HUES48 (cell line): ENCODE measurements at regions not wholly inside any gene's neighbourhood (a gene's known extent, or its start where the extent isn't known, plus 50 kb on each side); places are given as distances from the start of the nearest gene placed in this dataset.

Experiments used
- H3K27ac ChIP-seq: one replicate; pipeline ENCODE4 v1.7.0; 2013; ENCODE audit warnings: low read depth, low read length, inconsistent platforms
- H3K27me3 ChIP-seq: 2 replicates; pipeline ENCODE4 v1.6.1; 2013; ENCODE audit warnings: mild to moderate bottlenecking, low read length; ENCODE audit not compliant: control insufficient read depth, insufficient read depth
- H3K36me3 ChIP-seq: 2 replicates; pipeline ENCODE4 v1.6.1; 2013; ENCODE audit warnings: low read length; ENCODE audit not compliant: control insufficient read depth, insufficient read depth
- H3K4me1 ChIP-seq: 2 replicates; pipeline ENCODE4 v1.6.1; 2013; ENCODE audit warnings: mild to moderate bottlenecking, low read length; ENCODE audit not compliant: control insufficient read depth, insufficient read depth
- H3K4me3 ChIP-seq: 2 replicates; pipeline ENCODE4 v1.5.1; 2013; ENCODE audit warnings: mild to moderate bottlenecking, low read depth, low read length
- H3K9ac ChIP-seq: 2 replicates; pipeline ENCODE4 v1.6.1; 2013; ENCODE audit warnings: mild to moderate bottlenecking, low read depth, low read length, moderate library complexity
- H3K9me3 ChIP-seq: 2 replicates; pipeline ENCODE4 v1.6.1; 2013; ENCODE audit warnings: low read length; ENCODE audit not compliant: control insufficient read depth, insufficient read depth

DNA sequence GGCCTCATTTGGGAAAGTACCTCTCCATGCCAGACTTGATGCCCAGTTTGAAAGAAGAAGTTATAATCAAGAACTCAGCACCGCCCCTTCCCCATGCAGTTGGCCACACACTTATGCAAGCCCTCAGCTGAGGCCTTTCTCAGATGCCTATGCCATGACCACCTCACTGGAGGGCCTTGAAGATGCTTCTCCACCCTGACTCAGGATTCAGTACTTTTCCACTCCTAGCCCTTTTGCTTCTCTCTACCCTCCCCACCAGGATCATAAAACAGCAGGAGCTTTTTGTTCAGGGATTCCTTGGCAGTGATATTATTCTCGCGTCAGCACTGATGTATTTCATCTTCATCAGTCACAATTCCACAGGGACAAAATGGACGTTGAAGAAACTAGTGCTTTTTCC, 313.5 kb downstream of the PYDC2 start:
- H3K27ac ChIP-seq = no peak overlapping the region
- no peaks in the 10 kb centered on the region for H3K9me3 ChIP-seq
- no peak overlapping the region for H3K9ac ChIP-seq
- H3K27me3 ChIP-seq = no peaks in the 10 kb centered on the region
- H3K36me3 ChIP-seq = no peaks in the 10 kb centered on the region
- no peaks in the 10 kb centered on the region for H3K4me1 ChIP-seq
- no peak overlapping the region for H3K4me3 ChIP-seq

DNA sequence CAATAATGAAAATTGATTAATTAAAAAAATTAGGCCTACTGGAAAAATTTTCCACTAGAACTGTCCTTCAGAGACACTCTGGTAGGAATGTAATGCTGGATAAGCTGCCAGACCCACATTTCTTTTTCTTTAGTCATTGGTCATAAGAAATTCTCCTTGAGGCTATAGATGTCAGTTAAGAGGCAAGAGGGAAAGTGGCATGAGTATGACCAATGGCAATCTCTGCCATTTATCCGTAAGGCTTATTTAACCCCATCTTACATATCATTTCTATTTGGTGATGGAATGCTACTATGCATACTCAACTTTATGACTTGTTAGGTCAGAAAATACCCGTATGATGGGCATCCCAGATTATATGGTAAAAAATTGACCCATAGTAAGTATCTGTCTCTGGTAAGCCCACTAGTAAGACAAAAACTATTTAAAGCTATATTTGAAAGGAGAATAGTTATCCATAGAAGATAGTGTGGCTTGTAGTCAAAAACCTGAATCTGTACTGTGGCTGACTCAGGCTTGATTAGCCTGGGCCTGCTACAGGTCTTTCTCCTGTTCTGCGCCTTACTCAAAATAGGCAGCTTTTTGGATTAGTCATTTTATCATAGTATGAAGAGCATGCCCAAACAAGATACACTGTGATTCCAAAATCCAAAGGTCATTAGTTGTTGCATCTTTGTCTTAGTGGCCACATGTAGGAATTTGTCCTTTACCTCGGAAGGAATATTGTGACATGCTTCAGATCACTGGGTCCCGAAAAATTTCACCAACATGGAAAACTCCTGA, 314.7 kb downstream of the PYDC2 start:
- Histone ChIP-seq H3K27me3 (no peaks in the 10 kb centered on the region), H3K9me3 (no peaks in the 10 kb centered on the region), H3K27ac (no peak overlapping the region), H3K4me3 (no peak overlapping the region), H3K9ac (no peak overlapping the region), H3K36me3 (no peaks in the 10 kb centered on the region), H3K4me1 (no peaks in the 10 kb centered on the region)

DNA sequence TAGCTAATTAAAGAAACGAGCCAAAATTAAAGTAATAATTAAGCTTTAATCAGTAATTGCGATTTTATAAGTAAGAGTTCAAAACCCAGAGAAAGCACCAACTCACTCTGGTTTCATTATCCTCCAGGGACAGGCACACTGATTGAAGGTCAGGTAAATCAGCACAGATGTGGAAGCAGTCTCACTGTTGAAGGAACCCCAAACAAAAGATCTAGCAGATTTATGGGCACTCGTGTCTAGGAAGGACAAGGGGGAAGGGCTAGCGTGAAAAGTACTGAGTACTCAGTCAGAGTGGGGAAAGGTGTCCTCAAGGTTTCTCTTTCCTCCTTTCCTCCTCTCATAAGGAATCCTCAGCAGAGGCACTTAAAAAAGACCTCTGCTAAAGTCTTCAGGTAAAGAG, 320.1 kb downstream of the PYDC2 start:
- Histone ChIP-seq H3K27ac (no peak overlapping the region), H3K36me3 (no peaks in the 10 kb centered on the region), H3K9me3 (no peaks in the 10 kb centered on the region), H3K27me3 (no peaks in the 10 kb centered on the region), H3K4me3 (no peak overlapping the region), H3K4me1 (no peaks in the 10 kb centered on the region), H3K9ac (no peak overlapping the region)

GRCh38 chr3:191783024-191783423, 322.1 kb downstream of the PYDC2 start:
- Histone ChIP-seq H3K4me3 (no peak overlapping the region), H3K27me3 (no peaks in the 10 kb centered on the region), H3K9ac (no peak overlapping the region), H3K4me1 (no peaks in the 10 kb centered on the region), H3K36me3 (no peaks in the 10 kb centered on the region), H3K27ac (no peak overlapping the region), H3K9me3 (no peaks in the 10 kb centered on the region)

GRCh38 chr3:191790934-191791333, 330.0 kb downstream of the PYDC2 start:
- Histone ChIP-seq H3K4me1 (no peaks in the 10 kb centered on the region), H3K27ac (no peak overlapping the region), H3K9ac (no peak overlapping the region), H3K36me3 (no peaks in the 10 kb centered on the region), H3K27me3 (no peaks in the 10 kb centered on the region), H3K9me3 (peaks cover 15% of the 10 kb centered on the region), H3K4me3 (no peak overlapping the region)

DNA sequence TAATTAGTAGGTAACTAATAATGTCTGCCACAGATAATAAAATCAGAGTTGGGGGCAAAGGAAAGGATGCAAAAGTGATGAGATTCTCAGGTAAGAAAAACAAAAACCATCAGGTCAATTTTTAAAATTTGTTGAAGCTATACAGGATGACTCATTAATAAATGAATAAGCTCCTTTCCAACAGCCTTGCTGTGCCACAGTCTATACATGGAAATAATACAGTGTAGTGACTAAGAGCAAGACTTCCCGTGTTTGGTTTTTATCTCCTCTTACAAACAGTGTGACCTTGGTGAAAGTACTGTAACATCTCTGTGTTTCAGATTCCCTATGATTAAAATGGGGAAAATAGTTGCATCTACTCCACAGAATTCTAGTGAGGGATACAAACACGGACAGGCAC, 331.6 kb downstream of the PYDC2 start:
- Histone ChIP-seq H3K4me3 (no peak overlapping the region), H3K27me3 (no peaks in the 10 kb centered on the region), H3K9me3 (peaks cover 15% of the 10 kb centered on the region), H3K27ac (no peak overlapping the region), H3K9ac (no peak overlapping the region), H3K4me1 (no peaks in the 10 kb centered on the region), H3K36me3 (no peaks in the 10 kb centered on the region)

DNA sequence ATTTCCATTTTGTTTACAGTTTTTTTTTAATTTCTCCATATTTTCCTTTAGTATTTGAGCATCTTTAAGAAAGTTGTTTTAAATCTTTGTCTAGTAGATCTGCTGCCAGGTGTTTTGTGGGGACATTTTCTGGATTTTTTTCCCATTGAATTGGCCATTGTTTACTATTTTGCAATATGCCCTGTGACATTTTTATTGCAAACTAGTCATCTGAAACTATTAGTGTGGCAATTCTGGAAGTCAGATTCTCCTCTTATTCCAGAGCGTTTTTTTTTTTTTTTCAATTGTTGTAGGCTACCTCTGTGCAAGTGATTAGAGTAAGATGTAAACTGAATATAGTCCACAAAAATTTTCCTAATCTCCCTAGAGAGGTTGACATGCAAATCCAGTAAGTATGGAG, 334.2 kb downstream of the PYDC2 start:
- H3K27me3 ChIP-seq = no peaks in the 10 kb centered on the region
- no peak overlapping the region for H3K9ac ChIP-seq
- no peak overlapping the region for H3K4me3 ChIP-seq
- no peak overlapping the region for H3K27ac ChIP-seq
- peaks cover 10% of the 10 kb centered on the region for H3K9me3 ChIP-seq
- no peaks in the 10 kb centered on the region for H3K36me3 ChIP-seq
- no peaks in the 10 kb centered on the region for H3K4me1 ChIP-seq

- Histone ChIP-seq H3K27me3 (no peaks in the 10 kb centered on the region), H3K36me3 (no peaks in the 10 kb centered on the region), H3K9ac (no peak overlapping the region), H3K4me1 (no peaks in the 10 kb centered on the region), H3K4me3 (no peak overlapping the region), H3K9me3 (no peaks in the 10 kb centered on the region), H3K27ac (no peak overlapping the region)
These were observed 336.3 kb downstream of the PYDC2 start for GRCh38 chr3:191797271-191797670.

DNA sequence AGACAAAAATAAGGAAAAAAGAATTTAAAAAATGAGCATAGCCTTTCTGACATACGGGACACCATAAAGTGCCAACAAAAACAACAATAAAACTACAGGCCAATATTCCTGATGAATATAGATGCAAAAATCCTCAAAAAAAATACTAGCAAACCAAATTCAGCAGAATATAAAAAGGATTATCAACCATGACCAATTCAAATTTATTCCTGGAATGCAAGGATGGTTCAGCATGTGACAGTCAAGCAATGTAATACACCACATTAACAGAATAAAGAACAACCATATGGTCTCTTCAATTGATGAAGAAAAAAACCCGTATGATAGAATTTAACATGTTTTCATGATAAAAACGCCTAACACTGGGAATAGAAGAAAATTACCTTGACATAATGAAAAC, 341.7 kb downstream of the PYDC2 start:
- peaks cover 10% of the 10 kb centered on the region; the same call in 1 of the 2 replicates for H3K9me3 ChIP-seq
- H3K4me3 ChIP-seq = no peak overlapping the region
- no peak overlapping the region for H3K9ac ChIP-seq
- H3K36me3 ChIP-seq = no peaks in the 10 kb centered on the region
- H3K4me1 ChIP-seq = no peaks in the 10 kb centered on the region
- H3K27ac ChIP-seq = no peak overlapping the region
- H3K27me3 ChIP-seq = no peaks in the 10 kb centered on the region

DNA sequence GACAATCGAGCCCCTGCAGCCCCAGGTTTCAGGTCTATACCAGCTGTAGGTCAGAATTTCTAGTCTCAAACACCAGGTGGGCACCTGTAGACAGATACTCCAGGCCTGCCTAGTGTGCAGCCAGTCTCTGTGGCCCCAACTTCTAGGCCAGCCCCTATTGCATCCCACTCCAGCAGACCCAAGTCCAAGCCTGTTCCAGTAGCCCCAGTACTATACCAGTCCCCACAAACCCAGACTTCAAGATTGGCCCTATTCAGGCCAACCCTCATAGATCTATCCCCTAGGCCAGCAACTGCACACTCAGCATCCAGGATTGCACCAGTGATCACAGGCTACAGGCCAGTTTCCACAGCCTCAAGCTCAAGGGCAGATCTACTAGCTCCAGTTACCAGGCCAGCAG, 344.0 kb downstream of the PYDC2 start:
- Histone ChIP-seq H3K9me3 (peaks cover 10% of the 10 kb centered on the region; the same call in 1 of the 2 replicates), H3K27me3 (no peaks in the 10 kb centered on the region), H3K9ac (no peak overlapping the region), H3K36me3 (no peaks in the 10 kb centered on the region), H3K27ac (no peak overlapping the region), H3K4me3 (no peak overlapping the region), H3K4me1 (no peaks in the 10 kb centered on the region)

DNA sequence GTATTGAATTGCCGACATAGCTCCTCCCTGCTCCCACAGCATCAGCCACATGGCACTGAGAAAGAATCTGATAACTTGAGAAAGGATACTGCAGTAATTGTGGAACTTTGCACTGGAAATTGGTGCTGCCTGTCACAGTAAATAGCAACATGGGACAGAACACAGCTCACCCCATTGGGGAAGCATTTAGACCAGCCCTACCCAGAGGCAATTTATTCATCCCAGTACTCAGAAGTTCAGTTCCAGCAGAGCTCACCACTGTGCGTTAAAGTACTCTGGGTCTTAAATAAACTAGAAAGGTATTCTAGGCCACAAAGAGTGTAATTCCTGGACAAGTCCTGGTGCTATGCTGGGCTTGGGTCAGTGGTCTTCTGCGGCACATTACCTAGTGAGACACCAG, 347.1 kb downstream of the PYDC2 start:
- Histone ChIP-seq H3K27ac (no peak overlapping the region), H3K4me1 (no peaks in the 10 kb centered on the region), H3K9me3 (peaks cover 5% of the 10 kb centered on the region; the same call in 1 of the 2 replicates), H3K9ac (no peak overlapping the region), H3K36me3 (no peaks in the 10 kb centered on the region), H3K27me3 (no peaks in the 10 kb centered on the region), H3K4me3 (no peak overlapping the region)
